Astrocyte (in vitro differentiated cells and primary cell): ENCODE measurements at regions not wholly inside any gene's neighbourhood (a gene's known extent, or its start where the extent isn't known, plus 50 kb on each side); places are given as distances from the start of the nearest gene placed in this dataset.

Source experiments
- CTCF ChIP-seq: IDR thresholded peaks from 2 replicates; pipeline ENCODE4 v1.5.1; 2011; ENCODE audit warnings: low read depth, mild to moderate bottlenecking, inconsistent platforms, low read length, moderate library complexity; ENCODE audit not compliant: insufficient read depth
- EZH2 ChIP-seq: IDR thresholded peaks from 2 replicates; pipeline ENCODE4 v1.6.1; 2012; ENCODE audit warnings: mild to moderate bottlenecking, low read length, inconsistent platforms; ENCODE audit not compliant: insufficient read depth

GRCh38 chr9:126132746-126133145 lies 193.9 kb upstream of the MVB12B start:
- TF ChIP-seq CTCF (no peak), EZH2 (no peak)
